ENCODE measurements at regions not wholly inside any gene's neighbourhood (a gene's known extent, or its start where the extent isn't known, plus 50 kb on each side); places are given as distances from the start of the nearest gene placed in this dataset.

GRCh38 chr9:105069285-105069684 lies 141.3 kb upstream of the ABCA1 start:
- Histone ChIP-seq H3K4me1 (peaks cover 15 to 27% (median 23%) of the 10 kb centered on the region in 4 donors), H3K9me3 (peaks cover 0 to 7% (median 0%) of the 10 kb centered on the region in 4 donors), H3K4me3 (no peak overlapping the region), H3K36me3 (no peaks in the 10 kb centered on the region), H3K27me3 (no peaks in the 10 kb centered on the region), H3K27ac (replicated peaks in 1 of 4) (no peak overlapping the region)
- no peak for DNase-seq (ENCODE audit: extremely low spot score)
- 96% methylated on average over 5 of the region's 5 CpGs for WGBS
- TF ChIP-seq EP300 (IDR thresholded peaks at IDR 0.05) (no peak), POLR2A (IDR thresholded peaks at IDR 0.05; ENCODE audit: low read depth) (no peak), CTCF (IDR thresholded peaks at IDR 0.05) (no peak), POLR2AphosphoS5 (IDR thresholded peaks at IDR 0.05) (no peak)
- intact Hi-C loops (cut with DNase I) = no loop called here

- no peak for DNase-seq (ENCODE audit: extremely low spot score)
- Histone ChIP-seq H3K27me3 (no peaks in the 10 kb centered on the region), H3K4me3 (no peak overlapping the region), H3K9me3 (peaks cover 0 to 7% (median 0%) of the 10 kb centered on the region in 4 donors), H3K27ac (replicated peaks in 1 of 4) (no peak overlapping the region), H3K4me1 (peaks cover 11 to 22% (median 19%) of the 10 kb centered on the region in 4 donors), H3K36me3 (no peaks in the 10 kb centered on the region)
- TF ChIP-seq CTCF (IDR thresholded peaks at IDR 0.05) = no peak
- no peak for TF ChIP-seq EP300 (IDR thresholded peaks at IDR 0.05)
- no peak for TF ChIP-seq POLR2AphosphoS5 (IDR thresholded peaks at IDR 0.05)
- no peak for TF ChIP-seq POLR2A (IDR thresholded peaks at IDR 0.05; ENCODE audit: low read depth)
- intact Hi-C loops (cut with DNase I) = no loop called here
- 68% methylated on average over 1 of the region's 1 CpG for WGBS
These were observed 141.7 kb upstream of the ABCA1 start for GRCh38 chr9:105069696-105070095.

GRCh38 chr9:105070176-105070575 lies 142.2 kb upstream of the ABCA1 start:
- Histone ChIP-seq H3K4me3 (no peak overlapping the region), H3K9me3 (peaks cover 0 to 7% (median 0%) of the 10 kb centered on the region in 4 donors), H3K4me1 (peaks cover 6 to 18% (median 14%) of the 10 kb centered on the region in 4 donors), H3K36me3 (no peaks in the 10 kb centered on the region), H3K27ac (replicated peaks in 1 of 4) (no peak overlapping the region), H3K27me3 (no peaks in the 10 kb centered on the region)
- DNase-seq (ENCODE audit: extremely low spot score) = no peak
- 98% methylated on average over 4 of the region's 4 CpGs for WGBS
- intact Hi-C loops (cut with DNase I) = no loop called here
- TF ChIP-seq CTCF (IDR thresholded peaks at IDR 0.05) (no peak), POLR2A (IDR thresholded peaks at IDR 0.05; ENCODE audit: low read depth) (no peak), EP300 (IDR thresholded peaks at IDR 0.05) (no peak), POLR2AphosphoS5 (IDR thresholded peaks at IDR 0.05) (no peak)

- Histone ChIP-seq H3K9me3 (peaks cover 0 to 7% (median 0%) of the 10 kb centered on the region in 4 donors), H3K36me3 (no peaks in the 10 kb centered on the region), H3K4me1 (peaks cover 0 to 5% (median 0%) of the 10 kb centered on the region in 4 donors), H3K4me3 (no peak overlapping the region), H3K27ac (replicated peaks in 1 of 4) (no peak overlapping the region), H3K27me3 (no peaks in the 10 kb centered on the region)
- intact Hi-C loops (cut with DNase I) = no loop called here
- DNase-seq (ENCODE audit: extremely low spot score) = no peak
- TF ChIP-seq CTCF (IDR thresholded peaks at IDR 0.05) (no peak), POLR2AphosphoS5 (IDR thresholded peaks at IDR 0.05) (no peak), EP300 (IDR thresholded peaks at IDR 0.05) (no peak), POLR2A (IDR thresholded peaks at IDR 0.05; ENCODE audit: low read depth) (no peak)
These were observed 144.5 kb upstream of the ABCA1 start for GRCh38 chr9:105072476-105072875.

GRCh38 chr9:105073147-105073546 lies 145.2 kb upstream of the ABCA1 start:
- Histone ChIP-seq H3K36me3 (no peaks in the 10 kb centered on the region), H3K27ac (replicated peaks in 1 of 4) (no peak overlapping the region), H3K4me1 (peaks cover 0 to 5% (median 0%) of the 10 kb centered on the region in 4 donors), H3K27me3 (no peaks in the 10 kb centered on the region), H3K4me3 (no peak overlapping the region), H3K9me3 (peaks cover 0 to 3% (median 0%) of the 10 kb centered on the region in 4 donors)
- 82% methylated on average over 1 of the region's 1 CpG for WGBS
- intact Hi-C loops (cut with DNase I) = no loop called here
- DNase-seq (ENCODE audit: extremely low spot score) = no peak
- no peak for TF ChIP-seq POLR2A (IDR thresholded peaks at IDR 0.05; ENCODE audit: low read depth)
- no peak for TF ChIP-seq CTCF (IDR thresholded peaks at IDR 0.05)
- no peak for TF ChIP-seq EP300 (IDR thresholded peaks at IDR 0.05)
- TF ChIP-seq POLR2AphosphoS5 (IDR thresholded peaks at IDR 0.05) = no peak

Measured in esophagus muscularis mucosa (tissue), 4 donors.